Thoracic aorta (tissue), 2 donors: ENCODE measurements at regions not wholly inside any gene's neighbourhood (a gene's known extent, or its start where the extent isn't known, plus 50 kb on each side); places are given as distances from the start of the nearest gene placed in this dataset.
"Not testable (repeated sequence)": the region's sequence is repeated elsewhere in the genome, so short reads cannot be mapped to it uniquely, and the experiment has no call there.

Source experiments
- ATAC-seq: fragments of 150-250 bp; one replicate; pipeline ENCODE4 v1.8.0; 2017; ENCODE audit warnings: low read depth; ENCODE audit not compliant: insufficient number of reproducible peaks, low FRiP score
- DNase-seq: peaks from one replicate; pipeline ENCODE4 v3.0.0-alpha.2; 2020; ENCODE audit warnings: low spot score
- H3K27ac ChIP-seq, 2 donors: fragments of 200-600 bp; sonication (generic); 1 replicate in 1 of 2; 2 replicates in 1 of 2; pipeline ENCODE4 v1.5.1; 2016; ENCODE audit warnings: mild to moderate bottlenecking in 2 of 2, moderate library complexity in 2 of 2
- H3K27me3 ChIP-seq: fragments of 200-600 bp; sonication (generic); replicated peaks from 2 replicates; pipeline ENCODE4 v1.6.0; 2016; ENCODE audit warnings: mild to moderate bottlenecking; ENCODE audit not compliant: insufficient read depth
- H3K36me3 ChIP-seq: fragments of 200-600 bp; sonication (generic); one replicate; pipeline ENCODE4 v1.5.1; 2016
- H3K4me1 ChIP-seq, 2 donors: fragments of 200-600 bp; sonication (generic); 1 replicate in 1 of 2; 2 replicates in 1 of 2; pipeline versions ENCODE4 v1.5.1 to v1.6.0; 2016; ENCODE audit warnings: low read depth in 2 of 2, mild to moderate bottlenecking in 1 of 2; ENCODE audit not compliant: control insufficient read depth in 1 of 2
- H3K4me3 ChIP-seq: fragments of 200-600 bp; sonication (generic); 2 replicates; pipeline ENCODE4 v1.5.1; 2016; ENCODE audit warnings: mild to moderate bottlenecking
- H3K9me3 ChIP-seq: fragments of 200-600 bp; sonication (generic); 2 replicates; pipeline ENCODE4 v1.5.1; 2016
- CTCF ChIP-seq: fragments of 200-600 bp; sonication (generic); IDR thresholded peaks from one replicate; pipeline ENCODE4 v1.5.1; 2019; ENCODE audit warnings: antibody characterized with exemption

- no peak overlapping the region for H3K27ac ChIP-seq
- ATAC-seq = no peak
- TF ChIP-seq CTCF = no peak
- no peaks in the 10 kb centered on the region for H3K27me3 ChIP-seq
- DNase-seq = no peak
- no peaks in the 10 kb centered on the region for H3K9me3 ChIP-seq
- H3K4me1 ChIP-seq = no peaks in the 10 kb centered on the region
- H3K36me3 ChIP-seq = no peaks in the 10 kb centered on the region
- H3K4me3 ChIP-seq = no peak overlapping the region
Measured at GRCh38 chr2:118752762-118753429, 94.6 kb downstream of the EN1 start.

- no peak for DNase-seq
- Histone ChIP-seq H3K4me3 (no peak overlapping the region), H3K9me3 (no peaks in the 10 kb centered on the region), H3K4me1 (no peaks in the 10 kb centered on the region), H3K27me3 (no peaks in the 10 kb centered on the region), H3K27ac (no peak overlapping the region), H3K36me3 (no peaks in the 10 kb centered on the region)
- TF ChIP-seq CTCF = no peak
- no peak for ATAC-seq
Measured at GRCh38 chr2:118750959-118751565, 96.4 kb downstream of the EN1 start.

- no peaks in the 10 kb centered on the region for H3K36me3 ChIP-seq
- H3K27me3 ChIP-seq = no peaks in the 10 kb centered on the region
- DNase-seq = no peak
- H3K27ac ChIP-seq = no peak overlapping the region
- no peak for TF ChIP-seq CTCF
- no peak for ATAC-seq
- no peaks in the 10 kb centered on the region for H3K4me1 ChIP-seq
- no peaks in the 10 kb centered on the region for H3K9me3 ChIP-seq
- no peak overlapping the region for H3K4me3 ChIP-seq
Measured at GRCh38 chr2:118748245-118748885, 99.1 kb downstream of the EN1 start.

- H3K36me3 ChIP-seq = no peaks in the 10 kb centered on the region
- ATAC-seq (no peak), DNase-seq (no peak)
- H3K9me3 ChIP-seq = no peaks in the 10 kb centered on the region
- H3K4me1 ChIP-seq = no peaks in the 10 kb centered on the region
- H3K4me3 ChIP-seq = no peak overlapping the region
- no peaks in the 10 kb centered on the region for H3K27me3 ChIP-seq
- TF ChIP-seq CTCF = no peak
- H3K27ac ChIP-seq = no peak overlapping the region
Measured at GRCh38 chr2:118747637-118748036, 99.8 kb downstream of the EN1 start.

GRCh38 chr2:118747066-118747465 lies 100.4 kb downstream of the EN1 start:
- no peaks in the 10 kb centered on the region for H3K36me3 ChIP-seq
- H3K9me3 ChIP-seq = no peaks in the 10 kb centered on the region
- no peaks in the 10 kb centered on the region for H3K4me1 ChIP-seq
- no peaks in the 10 kb centered on the region for H3K27me3 ChIP-seq
- ATAC-seq (no peak), DNase-seq (no peak)
- no peak overlapping the region for H3K4me3 ChIP-seq
- TF ChIP-seq CTCF = no peak
- no peak overlapping the region for H3K27ac ChIP-seq

- not testable (repeated sequence) for H3K4me1 ChIP-seq, H3K27ac ChIP-seq, H3K36me3 ChIP-seq, ATAC-seq, H3K4me3 ChIP-seq, H3K27me3 ChIP-seq, H3K9me3 ChIP-seq, DNase-seq
Measured at GRCh38 chr2:118744682-118745181, 102.7 kb downstream of the EN1 start.
